ENCODE measurements at regions not wholly inside any gene's neighbourhood (a gene's known extent, or its start where the extent isn't known, plus 50 kb on each side); places are given as distances from the start of the nearest gene placed in this dataset.

- no peak for DNase-seq (ENCODE audit: low spot score)
Measured at GRCh38 chr1:50358962-50359361, 64.3 kb downstream of the DMRTA2 start.

- no peak for DNase-seq (ENCODE audit: low spot score)
Measured at GRCh38 chr1:50357186-50357585, 66.1 kb downstream of the DMRTA2 start.

DNA sequence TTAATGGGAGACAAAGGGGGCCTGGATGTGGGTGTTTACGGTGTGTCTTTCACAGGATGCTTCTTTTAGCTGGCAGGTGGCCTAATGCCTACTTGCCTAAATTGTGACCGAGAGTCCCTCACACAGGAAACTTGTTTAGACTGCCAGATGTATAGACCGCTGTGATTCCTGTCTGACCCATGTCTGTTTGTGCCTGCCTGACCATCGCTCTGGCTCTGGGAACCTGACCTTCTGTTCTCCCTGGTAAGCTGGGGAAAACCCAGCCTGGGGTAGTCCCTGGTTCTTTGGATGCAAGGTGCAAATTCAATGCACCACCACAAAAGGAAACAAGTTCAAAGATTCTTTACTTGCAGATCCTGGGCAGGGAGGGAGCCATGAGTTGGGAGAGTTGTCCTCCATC lies 68.4 kb downstream of the DMRTA2 start:
- DNase-seq (ENCODE audit: low spot score), result no peak

DNA sequence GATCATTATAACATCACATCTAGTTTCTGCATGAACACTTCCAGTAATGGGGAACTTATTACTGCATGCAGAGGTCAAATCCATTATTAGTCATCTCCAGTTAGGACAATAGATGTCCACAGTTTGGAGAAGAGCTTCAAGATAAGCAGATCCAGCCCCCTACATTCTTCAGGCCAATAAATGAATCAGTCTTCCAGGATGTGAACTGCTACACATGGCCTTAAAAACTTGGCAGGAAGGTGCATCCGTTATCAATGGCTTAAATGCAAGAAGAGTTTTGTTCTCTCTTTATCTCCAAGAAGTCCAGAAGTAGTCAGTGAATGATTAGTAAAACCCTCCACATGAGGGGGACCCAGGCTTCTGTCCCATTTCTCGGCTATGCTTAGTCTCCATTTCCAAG lies 70.8 kb downstream of the DMRTA2 start:
- no peak for DNase-seq (ENCODE audit: low spot score)

- DNase-seq (ENCODE audit: low spot score), result no peak
Measured at GRCh38 chr1:50350868-50351267, 72.4 kb downstream of the DMRTA2 start.

- no peak for DNase-seq (ENCODE audit: low spot score)
Measured at GRCh38 chr1:50350421-50350820, 72.8 kb downstream of the DMRTA2 start.

DNA sequence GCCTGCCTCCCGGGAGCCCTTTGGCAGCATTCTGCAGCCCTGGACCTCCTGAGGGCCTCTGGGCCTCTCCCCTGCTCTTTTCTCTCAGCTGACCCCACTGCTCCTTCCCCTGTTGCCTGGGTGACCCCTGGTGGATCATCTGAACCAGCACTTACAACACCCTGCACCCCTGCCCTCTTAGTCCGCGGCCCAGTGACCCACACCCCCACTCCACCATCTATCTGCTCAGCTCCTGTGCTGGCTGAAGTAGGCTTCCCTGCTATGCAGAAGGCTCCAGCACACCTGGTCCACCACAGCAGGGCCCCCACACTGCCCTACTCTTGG lies 74.0 kb downstream of the DMRTA2 start:
- DNase-seq (ENCODE audit: low spot score), result no peak

DNA sequence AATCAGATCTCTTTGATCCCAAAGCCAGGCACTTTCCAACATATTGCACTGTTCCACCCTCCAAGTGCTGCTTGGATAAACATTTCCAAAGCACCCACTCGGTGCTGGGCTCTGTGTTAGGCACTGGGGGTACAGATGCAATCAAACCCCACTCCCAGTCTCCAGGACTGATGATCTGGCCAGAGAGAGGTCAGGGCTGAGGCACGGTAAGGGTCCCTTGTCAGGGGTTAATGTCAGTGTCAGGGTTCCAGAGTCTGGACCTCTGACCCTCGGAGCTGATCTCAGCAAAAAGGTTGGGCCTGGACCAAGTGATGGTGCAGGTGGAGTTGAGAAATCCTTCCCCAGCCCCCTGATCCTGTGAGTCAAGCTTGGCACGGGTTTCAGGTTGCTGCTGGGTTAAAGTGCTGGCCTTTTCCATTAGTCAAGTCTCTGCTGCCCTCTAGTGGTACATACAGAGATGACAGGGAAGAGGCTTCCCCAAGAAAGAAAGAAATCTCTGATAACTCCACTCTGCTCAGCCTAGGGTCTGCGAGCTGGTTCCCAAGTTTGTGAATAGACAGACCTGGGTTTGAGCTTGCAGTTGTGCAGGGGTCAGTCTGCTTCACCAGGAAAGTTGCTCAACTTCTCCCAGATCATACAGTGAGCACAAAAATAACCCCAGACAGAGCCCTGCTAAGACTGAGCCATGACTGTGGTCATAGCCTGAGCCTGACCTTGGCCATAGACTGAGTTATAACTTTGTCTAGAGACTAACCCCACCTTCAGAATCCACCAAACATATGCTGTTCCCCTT lies 74.6 kb downstream of the DMRTA2 start:
- DNase-seq (ENCODE audit: low spot score), result peak; percentile 80

DNA sequence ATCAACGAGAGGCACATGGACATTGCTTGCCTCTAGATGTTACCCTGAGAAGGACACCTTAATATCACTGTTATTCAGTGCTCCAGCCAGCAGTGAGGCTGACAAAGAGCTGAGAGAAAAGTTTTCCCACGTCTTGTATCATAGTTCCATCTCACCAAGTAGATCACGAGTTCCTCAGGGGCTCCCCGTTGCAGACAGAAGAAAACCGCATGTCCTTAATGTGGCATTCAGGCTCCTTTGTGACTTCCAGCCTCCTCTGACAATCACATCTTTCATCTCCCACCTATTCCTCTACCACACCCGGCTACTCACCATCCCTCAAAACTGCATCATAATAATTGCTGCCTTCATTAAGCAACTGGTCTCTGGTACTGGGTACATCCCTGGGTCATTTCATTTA lies 75.3 kb downstream of the DMRTA2 start:
- no peak for DNase-seq (ENCODE audit: low spot score)

- DNase-seq (ENCODE audit: low spot score), result no peak
Measured at GRCh38 chr1:50346621-50347020, 76.6 kb downstream of the DMRTA2 start.

- DNase-seq (ENCODE audit: low spot score), result no peak
Measured at GRCh38 chr1:50343323-50343722, 79.9 kb downstream of the DMRTA2 start.

DNA sequence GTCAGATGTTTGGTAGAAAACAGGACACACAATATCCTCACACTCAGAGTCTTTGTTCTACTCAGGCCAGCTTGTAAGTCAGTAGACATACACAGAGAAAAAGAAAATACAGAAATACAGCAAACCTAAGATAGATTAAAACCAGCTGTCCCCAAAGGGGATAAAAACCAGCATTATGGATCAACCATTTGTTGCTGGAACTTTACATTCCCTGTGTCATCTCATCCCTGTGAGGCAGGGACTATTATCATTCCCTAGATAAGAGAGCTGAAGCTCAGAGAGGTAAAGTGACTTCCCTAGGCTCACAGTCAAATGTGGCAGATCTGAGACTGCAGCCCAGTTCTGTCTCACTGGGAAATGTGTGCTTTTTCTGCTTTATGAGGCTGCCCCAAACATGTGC lies 80.7 kb downstream of the DMRTA2 start:
- no peak for DNase-seq (ENCODE audit: low spot score)

DNA sequence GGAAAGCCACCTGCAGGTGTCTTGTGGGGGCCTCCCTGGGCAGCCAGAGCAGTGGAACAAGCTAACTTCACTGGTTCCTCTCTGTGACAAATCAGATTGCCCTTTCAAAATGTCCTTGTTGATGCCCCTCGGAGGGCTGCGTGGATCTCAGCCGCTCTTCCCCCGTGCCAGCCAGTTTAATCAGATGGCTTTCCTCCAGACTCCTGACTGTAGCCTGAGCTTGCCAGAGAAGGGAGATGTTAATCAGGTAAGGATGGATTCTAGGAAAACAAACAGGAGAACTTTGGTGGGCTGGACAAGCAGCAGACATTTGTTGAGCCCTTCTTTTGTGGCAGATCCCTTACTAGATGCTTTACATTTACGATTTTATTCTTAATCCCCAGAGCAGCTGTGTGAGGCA lies 88.2 kb downstream of the DMRTA2 start:
- DNase-seq (ENCODE audit: low spot score), result no peak

DNA sequence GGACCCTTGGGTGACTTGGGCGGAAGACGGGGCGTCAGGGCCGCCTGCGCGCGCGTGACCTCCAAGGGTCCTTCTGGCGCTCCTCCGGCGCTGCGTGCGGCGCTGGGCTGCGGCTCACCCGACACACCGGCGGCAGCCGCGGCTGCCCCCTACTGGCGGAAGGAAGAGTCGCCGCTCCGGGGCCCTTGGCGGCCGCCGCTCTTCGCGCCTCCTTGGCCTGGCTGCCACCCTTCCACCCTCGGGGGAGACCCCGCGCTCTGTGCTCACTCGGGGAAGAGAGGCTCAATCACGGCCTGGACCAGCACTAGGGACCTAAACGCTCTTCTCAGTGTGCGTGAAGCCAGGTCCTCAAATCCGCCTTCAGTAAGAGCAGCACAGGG lies 89.7 kb downstream of the DMRTA2 start:
- peak; percentile 45 for DNase-seq (ENCODE audit: low spot score)

DNA sequence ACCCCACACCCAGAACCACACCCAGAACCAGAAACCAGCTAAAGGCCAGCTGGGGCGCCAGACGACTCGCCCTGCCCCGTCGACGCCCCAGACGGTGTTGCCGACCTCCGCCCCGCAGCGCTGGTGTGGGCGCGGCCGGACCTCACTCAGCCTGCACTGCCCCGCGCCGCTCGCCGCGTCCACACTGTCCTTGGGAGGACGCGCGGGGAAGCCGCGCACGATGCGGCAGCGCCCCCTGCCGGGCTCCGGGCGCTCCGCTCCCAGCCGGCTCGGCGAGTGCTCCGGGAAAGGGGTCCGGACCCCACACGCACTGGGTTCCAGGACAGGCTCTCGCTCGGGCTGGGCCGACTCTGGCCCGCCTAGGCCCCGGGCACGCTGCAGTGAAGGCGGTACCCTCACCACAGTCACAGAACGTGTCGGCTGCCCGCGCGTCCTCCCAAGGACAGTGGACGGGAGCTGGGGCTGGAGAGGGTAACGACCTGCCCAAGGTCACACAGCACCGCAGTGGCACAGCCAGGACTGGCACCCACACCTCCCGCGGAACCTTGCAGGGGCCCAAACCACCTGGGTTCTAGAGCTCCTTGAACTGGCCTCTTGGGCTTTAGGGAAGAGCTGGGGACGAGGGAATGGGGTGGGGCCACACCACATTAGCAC lies 90.2 kb downstream of the DMRTA2 start:
- DNase-seq (ENCODE audit: low spot score), result peak; percentile 39

DNA sequence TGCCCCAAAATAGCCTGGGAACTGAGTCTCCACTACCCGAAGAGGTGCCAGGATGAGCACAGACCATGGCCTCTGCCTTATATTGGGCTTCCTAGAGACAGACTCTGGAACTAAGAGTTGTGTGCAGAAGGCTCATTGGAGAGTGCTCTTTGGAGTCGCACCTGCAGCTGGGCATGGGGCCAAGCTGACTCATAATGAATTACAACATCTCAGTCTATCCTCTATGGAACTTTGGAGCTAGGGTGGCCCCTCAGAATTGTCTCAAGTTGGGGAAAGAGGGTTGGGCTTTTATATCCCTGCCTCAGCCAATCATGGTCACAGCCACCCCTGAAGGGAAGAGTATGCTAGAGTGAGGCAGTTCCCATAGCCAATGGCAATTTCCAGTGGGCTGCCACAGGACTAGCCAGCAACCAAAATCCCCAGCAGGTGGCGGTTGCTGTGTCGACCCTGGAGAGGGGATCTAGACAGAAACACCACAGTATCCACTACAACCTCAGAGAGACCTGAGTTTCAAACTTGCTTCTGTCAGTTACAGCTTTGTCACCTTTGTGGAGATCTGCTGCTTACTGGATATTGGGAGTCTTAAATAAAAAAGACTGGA lies 93.8 kb downstream of the DMRTA2 start:
- DNase-seq (ENCODE audit: low spot score), result no peak

DNA sequence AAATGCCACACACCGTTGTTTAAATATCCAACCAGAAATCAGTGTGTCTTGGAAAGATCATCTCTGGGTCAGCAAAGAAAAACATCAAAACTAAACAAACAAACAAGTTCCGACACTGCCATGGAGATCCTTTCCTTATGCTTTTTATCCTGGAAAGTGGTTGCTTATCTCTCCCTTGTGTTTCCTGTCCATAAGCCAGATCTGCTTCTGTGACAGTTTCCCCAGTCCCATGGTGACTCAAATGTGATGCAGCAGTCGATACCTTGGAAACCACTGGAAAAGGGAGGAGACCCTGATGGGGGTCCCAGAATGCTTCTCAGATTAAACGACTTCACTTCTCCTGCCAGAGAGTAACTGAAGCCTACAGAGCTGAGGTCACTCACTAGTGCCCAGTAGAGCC lies 94.7 kb downstream of the DMRTA2 start:
- no peak for DNase-seq (ENCODE audit: low spot score)

GRCh38 chr1:50326026-50326425 lies 97.2 kb downstream of the DMRTA2 start:
- DNase-seq (ENCODE audit: low spot score), result no peak

GRCh38 chr1:50322579-50322978 lies 100.7 kb downstream of the DMRTA2 start:
- DNase-seq (ENCODE audit: low spot score), result no peak

DNA sequence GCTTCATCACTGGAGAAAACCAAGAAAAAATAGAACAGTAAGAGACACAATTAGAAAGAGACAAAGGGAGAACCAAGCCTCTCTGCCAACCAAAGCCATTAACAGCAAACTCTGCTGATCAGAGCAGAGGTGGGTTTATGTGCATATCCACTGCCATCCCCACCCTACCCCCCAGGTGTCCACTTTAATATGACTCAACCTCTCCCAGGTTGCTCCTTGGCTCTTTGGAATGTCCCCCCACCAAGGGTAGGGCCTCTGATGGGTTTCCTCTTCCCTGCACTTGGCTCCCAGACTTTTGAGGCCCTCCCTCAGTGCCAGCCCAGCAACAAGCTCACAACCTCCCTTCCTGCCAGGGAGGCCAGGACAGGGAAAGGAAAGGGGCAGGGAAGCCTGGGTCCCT lies 104.8 kb downstream of the DMRTA2 start:
- no peak for DNase-seq (ENCODE audit: low spot score)

GRCh38 chr1:50308878-50309277 lies 114.4 kb downstream of the DMRTA2 start:
- DNase-seq (ENCODE audit: low spot score), result no peak

- no peak for DNase-seq (ENCODE audit: low spot score)
Measured at GRCh38 chr1:50305808-50306207, 117.4 kb downstream of the DMRTA2 start.

- no peak for DNase-seq (ENCODE audit: low spot score)
Measured at GRCh38 chr1:50300297-50300696, 122.9 kb downstream of the DMRTA2 start.
